Midbrain (tissue), 1 donor: ENCODE measurements at regions not wholly inside any gene's neighbourhood (a gene's known extent, or its start where the extent isn't known, plus 50 kb on each side); places are given as distances from the start of the nearest gene placed in this dataset.
"Not testable (repeated sequence)": the region's sequence is repeated elsewhere in the genome, so short reads cannot be mapped to it uniquely, and the experiment has no call there.

Experiments
- DNase-seq: peaks from one replicate; lab custom pipeline; 2025; lab: John Stamatoyannopoulos, UW

GRCh38 chr2:118388771-118389170 lies 300.5 kb downstream of the INSIG2 start:
- DNase-seq: no peak

- DNase-seq: no peak
These were observed 299.2 kb downstream of the INSIG2 start for GRCh38 chr2:118387509-118387908.

- DNase-seq: no peak
These were observed 298.5 kb downstream of the INSIG2 start for GRCh38 chr2:118386641-118387302.

- DNase-seq: no peak
These were observed 292.8 kb downstream of the INSIG2 start for GRCh38 chr2:118380915-118381653.

- DNase-seq: no peak
These were observed 287.7 kb downstream of the INSIG2 start for GRCh38 chr2:118375907-118376485.

- DNase-seq: no peak
These were observed 286.9 kb downstream of the INSIG2 start for GRCh38 chr2:118374974-118375755.

- no peak for DNase-seq
These were observed 284.9 kb downstream of the INSIG2 start for GRCh38 chr2:118372886-118373830.

GRCh38 chr2:118371515-118371914 lies 283.2 kb downstream of the INSIG2 start:
- DNase-seq: no peak

- not testable (repeated sequence) for DNase-seq
These were observed 281.2 kb downstream of the INSIG2 start for GRCh38 chr2:118369521-118369920.

- no peak for DNase-seq
These were observed 275.3 kb downstream of the INSIG2 start for GRCh38 chr2:118363604-118364003.

- DNase-seq: no peak
These were observed 267.8 kb downstream of the INSIG2 start for GRCh38 chr2:118356051-118356450.

GRCh38 chr2:118351796-118352195 lies 263.5 kb downstream of the INSIG2 start:
- DNase-seq: no peak

GRCh38 chr2:118350621-118351020 lies 262.4 kb downstream of the INSIG2 start:
- no peak for DNase-seq

- no peak for DNase-seq
These were observed 261.1 kb downstream of the INSIG2 start for GRCh38 chr2:118349365-118349764.

GRCh38 chr2:118348380-118349034 lies 260.2 kb downstream of the INSIG2 start:
- no peak for DNase-seq

- no peak for DNase-seq
These were observed 257.2 kb downstream of the INSIG2 start for GRCh38 chr2:118345465-118345864.

- DNase-seq: no peak
These were observed 251.8 kb downstream of the INSIG2 start for GRCh38 chr2:118340103-118340502.

- no peak for DNase-seq
These were observed 251.1 kb downstream of the INSIG2 start for GRCh38 chr2:118339386-118339785.

- DNase-seq: no peak
These were observed 245.4 kb downstream of the INSIG2 start for GRCh38 chr2:118333664-118334063.

GRCh38 chr2:118325321-118325955 lies 237.2 kb downstream of the INSIG2 start:
- DNase-seq: no peak
